Ascending aorta (tissue), 2 donors: ENCODE measurements at regions not wholly inside any gene's neighbourhood (a gene's known extent, or its start where the extent isn't known, plus 50 kb on each side); places are given as distances from the start of the nearest gene placed in this dataset.
"Not testable (repeated sequence)": the region's sequence is repeated elsewhere in the genome, so short reads cannot be mapped to it uniquely, and the experiment has no call there.

Experiments
- DNase-seq, 2 donors: peaks; one replicate each; pipeline ENCODE4 v3.0.0-alpha.2; 2019; ENCODE audit warnings: low spot score in 2 of 2
- H3K27ac ChIP-seq, 2 donors: fragments of 200-600 bp; sonication (generic); one replicate each; pipeline ENCODE4 v1.5.1; 2016 to 2017; ENCODE audit warnings: mild to moderate bottlenecking in 1 of 2
- H3K27me3 ChIP-seq: fragments of 200-600 bp; sonication (generic); one replicate; pipeline ENCODE4 v1.5.1; 2017
- H3K36me3 ChIP-seq, 2 donors: fragments of 200-600 bp; sonication (generic); one replicate each; pipeline ENCODE4 v1.5.1; 2016
- H3K4me1 ChIP-seq, 2 donors: fragments of 200-600 bp; sonication (generic); one replicate each; pipeline ENCODE4 v1.5.1; 2016 to 2017; ENCODE audit warnings: mild to moderate bottlenecking in 1 of 2
- H3K4me3 ChIP-seq, 2 donors: fragments of 200-600 bp; sonication (generic); one replicate each; pipeline ENCODE4 v1.5.1; 2016 to 2017; ENCODE audit warnings: mild to moderate bottlenecking in 1 of 2
- H3K9me3 ChIP-seq, 2 donors: fragments of 200-600 bp; sonication (generic); one replicate each; pipeline ENCODE4 v1.5.1; 2016
- intact Hi-C: fragments of 100-400 bp; cut with DNase I; formaldehyde crosslinking; loops from one replicate; pipeline ENCODE4 v1.15.1; 2023
- TF ChIP-seq, protein P1 (sequence below), 3 experiments: fragments of 200-600 bp in 2 of 3; fragments of 450-650 bp in 1 of 3; sonication (generic) in 2 of 3; IDR thresholded peaks; one replicate each; pipeline ENCODE4 v1.5.1; 2016 to 2019; ENCODE audit warnings: antibody characterized with exemption in 3 of 3, mild to moderate bottlenecking in 1 of 3, moderate library complexity in 1 of 3

GRCh38 chr6:140269591-140270165 is 895.2 kb upstream of the CITED2 start:
- H3K27ac ChIP-seq = no peak overlapping the region

GRCh38 chr6:140264431-140264830 is 890.0 kb upstream of the CITED2 start:
- Histone ChIP-seq H3K27me3 (no peaks in the 10 kb centered on the region), H3K4me1 (no peaks in the 10 kb centered on the region), H3K27ac (no peak overlapping the region), H3K36me3 (no peaks in the 10 kb centered on the region), H3K4me3 (no peak overlapping the region), H3K9me3 (no peaks in the 10 kb centered on the region)
- intact Hi-C loops = no loop called here
- TF ChIP-seq, protein P1, sequence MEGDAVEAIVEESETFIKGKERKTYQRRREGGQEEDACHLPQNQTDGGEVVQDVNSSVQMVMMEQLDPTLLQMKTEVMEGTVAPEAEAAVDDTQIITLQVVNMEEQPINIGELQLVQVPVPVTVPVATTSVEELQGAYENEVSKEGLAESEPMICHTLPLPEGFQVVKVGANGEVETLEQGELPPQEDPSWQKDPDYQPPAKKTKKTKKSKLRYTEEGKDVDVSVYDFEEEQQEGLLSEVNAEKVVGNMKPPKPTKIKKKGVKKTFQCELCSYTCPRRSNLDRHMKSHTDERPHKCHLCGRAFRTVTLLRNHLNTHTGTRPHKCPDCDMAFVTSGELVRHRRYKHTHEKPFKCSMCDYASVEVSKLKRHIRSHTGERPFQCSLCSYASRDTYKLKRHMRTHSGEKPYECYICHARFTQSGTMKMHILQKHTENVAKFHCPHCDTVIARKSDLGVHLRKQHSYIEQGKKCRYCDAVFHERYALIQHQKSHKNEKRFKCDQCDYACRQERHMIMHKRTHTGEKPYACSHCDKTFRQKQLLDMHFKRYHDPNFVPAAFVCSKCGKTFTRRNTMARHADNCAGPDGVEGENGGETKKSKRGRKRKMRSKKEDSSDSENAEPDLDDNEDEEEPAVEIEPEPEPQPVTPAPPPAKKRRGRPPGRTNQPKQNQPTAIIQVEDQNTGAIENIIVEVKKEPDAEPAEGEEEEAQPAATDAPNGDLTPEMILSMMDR (IDR thresholded peaks at IDR 0.05) = no peak
- DNase-seq = no peak

More at GRCh38 chr6:140269591-140270165, 895.2 kb upstream of the CITED2 start:
- Histone ChIP-seq H3K4me1 (no peaks in the 10 kb centered on the region), H3K27me3 (no peaks in the 10 kb centered on the region), H3K36me3 (no peaks in the 10 kb centered on the region), H3K9me3 (no peaks in the 10 kb centered on the region), H3K4me3 (no peak overlapping the region)
- intact Hi-C loops = no loop called here
- TF ChIP-seq, protein P1 (IDR thresholded peaks at IDR 0.05) = no peak
- DNase-seq = no peak

DNA sequence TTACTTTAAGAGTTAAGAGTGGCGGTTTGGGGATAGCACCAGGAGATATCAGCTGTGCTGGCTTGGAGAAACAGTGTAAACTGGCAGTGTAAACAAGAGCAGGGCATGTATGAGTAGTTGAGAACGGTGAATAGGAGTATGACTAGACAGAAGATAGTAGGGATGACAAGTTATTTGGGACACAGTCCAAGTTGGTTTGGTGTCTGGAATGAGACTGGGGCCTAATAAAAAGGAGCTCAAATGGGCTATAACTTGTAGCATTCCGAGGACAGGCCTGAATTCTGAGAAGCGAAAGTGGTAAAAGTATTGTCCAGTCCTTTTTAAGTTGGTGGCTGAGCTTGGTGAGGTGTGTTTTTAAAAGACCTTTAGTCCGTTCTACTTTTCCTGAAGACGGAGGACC is 883.9 kb upstream of the CITED2 start:
- H3K4me3 ChIP-seq, intact Hi-C loops, DNase-seq: not testable (repeated sequence)

GRCh38 chr6:140256248-140256647 is 881.8 kb upstream of the CITED2 start:
- Histone ChIP-seq H3K27ac (no peak overlapping the region), H3K9me3 (no peaks in the 10 kb centered on the region), H3K27me3 (no peaks in the 10 kb centered on the region), H3K4me1 (no peaks in the 10 kb centered on the region), H3K36me3 (no peaks in the 10 kb centered on the region), H3K4me3 (no peak overlapping the region)
- TF ChIP-seq, protein P1 (IDR thresholded peaks at IDR 0.05) = no peak
- DNase-seq = no peak
- intact Hi-C loops = no loop called here

More for the DNA sequence above, 883.9 kb upstream of the CITED2 start:
- H3K9me3 ChIP-seq, H3K27ac ChIP-seq, H3K36me3 ChIP-seq, H3K27me3 ChIP-seq, H3K4me1 ChIP-seq: not testable (repeated sequence)

DNA sequence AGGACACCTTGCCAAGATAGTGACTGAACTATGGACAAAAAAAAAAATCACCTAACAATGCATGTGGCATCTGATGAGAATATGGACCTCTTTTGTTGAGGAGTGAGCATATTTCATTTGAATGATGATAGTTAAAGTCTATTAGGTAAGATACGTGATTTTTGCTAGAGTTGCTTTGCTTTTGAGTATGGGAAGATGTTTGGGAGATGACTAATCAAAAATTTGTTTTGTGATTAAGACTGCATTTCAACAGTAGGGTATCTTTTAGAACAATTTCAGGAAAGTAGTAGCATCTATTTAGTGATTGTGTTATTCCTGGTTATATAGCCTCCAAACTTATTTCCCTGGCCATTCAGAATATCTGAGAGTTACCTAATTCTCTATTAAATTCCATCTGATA is 878.6 kb upstream of the CITED2 start:
- no peak overlapping the region for H3K27ac ChIP-seq
- TF ChIP-seq, protein P1 (IDR thresholded peaks at IDR 0.05) = no peak
- H3K9me3 ChIP-seq = no peaks in the 10 kb centered on the region
- no peaks in the 10 kb centered on the region for H3K36me3 ChIP-seq
- no peaks in the 10 kb centered on the region for H3K27me3 ChIP-seq
- no peak overlapping the region for H3K4me3 ChIP-seq
- H3K4me1 ChIP-seq = no peaks in the 10 kb centered on the region
- intact Hi-C loops = no loop called here
- DNase-seq = no peak

DNA sequence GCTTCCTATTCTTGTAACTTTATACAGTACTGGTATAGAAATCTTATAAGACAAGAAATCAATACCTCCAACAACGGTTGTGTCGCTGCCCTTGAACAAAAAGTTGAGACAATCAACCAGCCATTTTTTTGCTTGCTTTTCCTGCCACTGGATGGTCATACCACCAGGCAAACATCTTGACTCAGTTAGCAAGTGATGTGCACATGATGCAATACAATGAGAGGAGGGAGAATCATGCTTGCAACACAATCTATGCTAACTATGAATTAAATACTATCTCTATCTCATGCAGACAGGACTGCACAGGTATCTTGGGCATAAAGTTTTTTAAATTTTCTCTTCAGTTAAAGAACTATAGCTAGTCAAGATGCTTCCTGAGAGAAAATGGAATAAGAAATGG is 877.7 kb upstream of the CITED2 start:
- H3K36me3 ChIP-seq = no peaks in the 10 kb centered on the region
- intact Hi-C loops = no loop called here
- H3K9me3 ChIP-seq = no peaks in the 10 kb centered on the region
- H3K27me3 ChIP-seq = no peaks in the 10 kb centered on the region
- TF ChIP-seq, protein P1 (IDR thresholded peaks at IDR 0.05) = no peak
- DNase-seq = no peak
- no peaks in the 10 kb centered on the region for H3K4me1 ChIP-seq
- H3K4me3 ChIP-seq = no peak overlapping the region
- H3K27ac ChIP-seq = no peak overlapping the region
